ENCODE measurements at regions not wholly inside any gene's neighbourhood (a gene's known extent, or its start where the extent isn't known, plus 50 kb on each side); places are given as distances from the start of the nearest gene placed in this dataset.

- no peak for TF ChIP-seq CTCF (IDR thresholded peaks at IDR 0.05; ENCODE audit: unreplicated experiment)
- peaks cover 24% of the 10 kb centered on the region for H3K4me1 Mint-ChIP-seq
- peaks cover 40% of the 10 kb centered on the region for H3K27me3 Mint-ChIP-seq (ENCODE audit: low read depth)
- H3K36me3 Mint-ChIP-seq, result no peaks in the 10 kb centered on the region
- DNase-seq (ENCODE audit: low spot score in 2 of 2, unreplicated experiment in 2 of 2), result no peak
- no peaks in the 10 kb centered on the region for H3K9me3 Mint-ChIP-seq
- no peak overlapping the region for H3K27ac Mint-ChIP-seq
- no peak overlapping the region for H3K4me3 Mint-ChIP-seq
Measured at GRCh38 chr1:165134431-165134830, 222.1 kb downstream of the LMX1A start.

- Mint-ChIP-seq H3K4me3 (no peak overlapping the region), H3K4me1 (peaks cover 8% of the 10 kb centered on the region), H3K36me3 (no peaks in the 10 kb centered on the region), H3K27ac (no peak overlapping the region), H3K9me3 (no peaks in the 10 kb centered on the region), H3K27me3 (ENCODE audit: low read depth) (peaks cover 63% of the 10 kb centered on the region)
- TF ChIP-seq CTCF (IDR thresholded peaks at IDR 0.05; ENCODE audit: unreplicated experiment), result peak; percentile 49
- peak; percentile 56 to 78 for DNase-seq (ENCODE audit: low spot score in 2 of 2, unreplicated experiment in 2 of 2)
Measured at GRCh38 chr1:165129568-165130164, 226.8 kb downstream of the LMX1A start.

GRCh38 chr1:165124772-165125171 is 231.7 kb downstream of the LMX1A start:
- H3K36me3 Mint-ChIP-seq, result no peaks in the 10 kb centered on the region
- no peaks in the 10 kb centered on the region for H3K9me3 Mint-ChIP-seq
- no peak for TF ChIP-seq CTCF (IDR thresholded peaks at IDR 0.05; ENCODE audit: unreplicated experiment)
- H3K27ac Mint-ChIP-seq, result no peak overlapping the region
- peaks cover 91% of the 10 kb centered on the region for H3K27me3 Mint-ChIP-seq (ENCODE audit: low read depth)
- no peak overlapping the region for H3K4me3 Mint-ChIP-seq
- no peak for DNase-seq (ENCODE audit: low spot score in 2 of 2, unreplicated experiment in 2 of 2)
- H3K4me1 Mint-ChIP-seq, result peaks cover 1% of the 10 kb centered on the region

DNA sequence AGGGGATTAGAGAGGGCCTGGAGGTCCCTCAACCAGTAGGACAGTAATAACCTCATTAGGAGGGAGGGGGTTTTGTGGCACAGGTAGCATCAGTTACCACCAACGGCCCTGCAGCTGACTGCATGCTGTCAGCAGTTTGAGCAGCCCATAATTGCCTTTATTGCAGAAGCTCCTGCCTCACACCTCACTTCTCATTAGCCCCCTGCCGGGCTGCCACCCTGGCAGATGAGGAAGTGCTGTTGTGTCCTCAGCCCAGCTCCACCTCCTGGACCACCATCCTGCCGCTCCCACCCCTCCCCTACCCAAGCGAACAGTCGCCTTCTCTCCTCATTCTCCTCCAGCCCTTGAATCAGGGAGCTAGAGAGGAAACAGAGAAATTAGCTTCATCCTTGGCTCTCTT is 237.4 kb downstream of the LMX1A start:
- no peak for TF ChIP-seq CTCF (IDR thresholded peaks at IDR 0.05; ENCODE audit: unreplicated experiment)
- H3K9me3 Mint-ChIP-seq, result no peaks in the 10 kb centered on the region
- no peaks in the 10 kb centered on the region for H3K36me3 Mint-ChIP-seq
- H3K4me1 Mint-ChIP-seq, result peaks cover 16% of the 10 kb centered on the region
- H3K27me3 Mint-ChIP-seq (ENCODE audit: low read depth), result peaks cover 96% of the 10 kb centered on the region
- no peak overlapping the region for H3K27ac Mint-ChIP-seq
- DNase-seq (ENCODE audit: low spot score in 2 of 2, unreplicated experiment in 2 of 2), result no peak
- H3K4me3 Mint-ChIP-seq, result no peak overlapping the region

DNA sequence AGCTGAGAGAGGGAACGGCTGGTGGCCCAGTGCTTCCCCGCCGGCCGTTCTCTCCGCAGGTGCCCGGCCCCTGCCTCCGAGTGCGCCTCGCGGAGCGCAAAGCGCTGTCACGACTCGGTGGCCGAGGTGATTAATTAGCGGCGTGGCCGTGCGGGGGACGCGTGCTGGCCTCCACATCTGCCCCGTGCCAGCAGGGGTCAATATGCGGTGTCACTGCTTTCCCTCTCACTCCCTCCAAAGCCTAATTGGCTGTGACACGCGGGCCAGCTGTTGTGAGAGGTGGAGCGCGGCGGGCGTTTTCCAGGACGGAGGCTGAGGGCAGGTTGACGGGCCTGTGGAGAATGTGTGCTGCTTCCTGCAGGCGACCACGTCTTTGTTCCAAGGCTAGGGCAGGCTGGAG is 239.0 kb downstream of the LMX1A start:
- no peak for DNase-seq (ENCODE audit: low spot score in 2 of 2, unreplicated experiment in 2 of 2)
- H3K27ac Mint-ChIP-seq, result no peak overlapping the region
- no peaks in the 10 kb centered on the region for H3K36me3 Mint-ChIP-seq
- peak overlapping the region; percentile 25 for H3K4me3 Mint-ChIP-seq
- no peak for TF ChIP-seq CTCF (IDR thresholded peaks at IDR 0.05; ENCODE audit: unreplicated experiment)
- H3K9me3 Mint-ChIP-seq, result no peaks in the 10 kb centered on the region
- peaks cover 16% of the 10 kb centered on the region for H3K4me1 Mint-ChIP-seq
- H3K27me3 Mint-ChIP-seq (ENCODE audit: low read depth), result peaks cover 84% of the 10 kb centered on the region

DNA sequence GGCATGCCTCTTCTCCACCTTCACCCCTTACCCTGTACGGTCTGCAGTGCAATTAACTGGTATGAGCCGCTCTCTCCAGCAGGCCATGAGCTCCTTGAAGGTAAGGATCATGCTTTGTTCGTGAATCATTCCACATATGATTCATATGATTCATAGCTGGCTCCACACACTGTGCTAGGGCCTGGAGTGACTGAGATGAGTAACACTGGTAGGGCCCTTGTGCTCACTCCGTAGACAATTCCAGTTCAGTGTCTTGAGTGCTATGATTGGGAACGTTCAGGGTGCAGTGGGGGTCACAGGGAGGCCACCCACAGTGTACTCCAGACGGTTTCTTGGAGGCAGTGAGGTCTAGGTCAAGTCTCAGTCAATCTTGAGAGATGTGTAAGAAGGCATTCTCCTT is 239.8 kb downstream of the LMX1A start:
- Mint-ChIP-seq H3K27me3 (ENCODE audit: low read depth) (peaks cover 83% of the 10 kb centered on the region), H3K4me1 (peaks cover 16% of the 10 kb centered on the region), H3K4me3 (no peak overlapping the region), H3K9me3 (no peaks in the 10 kb centered on the region), H3K36me3 (no peaks in the 10 kb centered on the region), H3K27ac (no peak overlapping the region)
- no peak for DNase-seq (ENCODE audit: low spot score in 2 of 2, unreplicated experiment in 2 of 2)
- no peak for TF ChIP-seq CTCF (IDR thresholded peaks at IDR 0.05; ENCODE audit: unreplicated experiment)

All from mesothelial cell of epicardium (in vitro differentiated cells).